Stimulated activated CD4-positive, alpha-beta T cell treated with anti-CD3 and anti-CD28 coated beads, Interleukin-2, amount 100 ng/mL, for 4 hours (primary cell): ENCODE measurements at regions not wholly inside any gene's neighbourhood (a gene's known extent, or its start where the extent isn't known, plus 50 kb on each side); places are given as distances from the start of the nearest gene placed in this dataset.

Experiments used
- DNase-seq: peaks from one replicate; pipeline ENCODE4 v3.0.0-alpha.2; 2020; ENCODE audit warnings: low read depth

DNA sequence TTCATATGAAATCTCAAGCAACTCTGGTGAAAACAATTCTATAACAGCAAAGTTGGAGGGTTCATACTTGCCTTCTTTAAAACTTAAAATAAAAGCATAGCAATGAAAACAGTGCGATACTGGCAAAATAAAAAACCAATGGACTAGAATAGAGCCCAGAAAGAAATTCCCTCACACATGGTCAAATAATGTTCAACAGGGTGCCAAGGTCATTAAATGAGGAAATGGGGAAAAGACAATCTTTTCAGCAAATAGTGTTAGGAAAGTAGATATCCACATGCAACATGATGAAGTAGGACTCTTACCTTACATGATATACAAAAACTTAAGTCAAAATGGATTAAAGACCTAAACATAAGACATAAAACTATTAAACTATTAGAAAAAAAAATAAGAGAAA is 970.2 kb upstream of the AGA start:
- DNase-seq, result no peak

- no peak for DNase-seq
Observed at GRCh38 chr4:178414042-178414441, 971.8 kb upstream of the AGA start.

- DNase-seq, result no peak
Observed at GRCh38 chr4:178414881-178415446, 972.7 kb upstream of the AGA start.

- DNase-seq, result no peak
Observed at GRCh38 chr4:178415925-178416324, 973.7 kb upstream of the AGA start.

DNA sequence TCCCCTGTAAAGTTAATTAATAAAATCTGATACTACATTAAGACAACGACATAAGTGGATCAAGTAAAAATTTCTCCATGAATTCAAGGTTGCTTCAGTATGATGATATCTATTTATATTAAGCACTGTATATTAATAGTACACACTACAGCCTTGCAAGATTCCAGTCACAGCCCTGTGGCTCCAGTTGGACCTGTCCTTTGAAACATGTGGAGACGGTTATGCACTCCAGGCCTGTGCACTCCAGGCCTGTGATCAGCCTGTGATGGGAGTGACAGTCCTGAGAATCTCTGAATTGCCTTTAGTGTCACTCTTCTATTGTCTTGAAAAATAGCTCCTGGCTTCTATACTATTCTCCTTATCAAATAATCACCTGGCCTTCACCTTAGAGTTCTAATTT is 981.1 kb upstream of the AGA start:
- no peak for DNase-seq

DNA sequence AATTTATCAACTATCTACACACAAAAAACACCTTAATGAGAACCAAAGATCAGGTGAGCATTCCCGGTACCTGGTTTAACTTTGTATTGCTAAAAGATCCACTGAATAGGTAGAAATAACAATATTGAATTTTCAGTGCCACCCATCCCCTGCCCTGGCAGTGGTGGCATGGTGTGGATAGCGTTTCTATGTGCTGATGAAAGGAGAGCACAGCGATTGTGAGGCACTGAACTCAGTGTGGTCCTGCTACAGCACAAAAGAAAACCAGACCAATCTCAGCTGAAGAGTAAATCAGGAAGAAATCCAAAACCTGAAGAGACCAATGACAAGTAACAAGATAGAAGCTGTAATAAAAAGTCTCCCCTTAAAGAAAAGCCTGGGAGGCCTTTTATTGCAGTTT is 984.6 kb upstream of the AGA start:
- DNase-seq, result no peak

GRCh38 chr4:178427663-178428062 is 985.4 kb upstream of the AGA start:
- no peak for DNase-seq

DNA sequence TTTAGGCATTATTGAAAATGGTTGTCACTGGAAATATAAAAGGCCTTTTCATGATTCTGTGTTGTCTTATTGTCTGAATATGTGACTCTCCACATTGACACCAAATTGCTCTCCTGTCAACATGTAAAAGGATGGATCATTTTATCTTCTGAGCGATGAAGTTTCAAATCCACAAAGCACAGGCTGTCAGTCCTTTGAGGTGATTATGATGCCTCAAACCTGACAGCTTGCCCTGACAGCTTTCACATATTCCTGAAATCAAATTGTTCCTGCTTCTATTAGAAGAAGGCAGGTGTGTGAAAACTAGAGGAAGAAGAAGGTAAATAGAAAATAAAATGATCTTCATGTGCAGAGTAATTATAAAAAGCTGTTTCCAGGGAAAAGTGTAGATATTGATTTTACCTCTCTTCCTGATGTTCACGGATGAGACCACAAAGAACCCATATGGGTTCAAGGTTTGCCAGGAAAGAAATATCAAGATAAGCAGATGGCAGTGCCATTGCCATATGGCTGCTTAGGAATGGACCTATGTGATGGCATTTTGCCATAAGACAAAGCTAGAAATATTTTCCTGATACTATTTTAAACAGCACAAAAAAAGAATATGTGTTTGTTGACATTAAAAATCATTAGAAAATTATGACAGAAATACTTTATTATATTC is 1006.3 kb upstream of the AGA start:
- DNase-seq, result no peak

- DNase-seq, result no peak
Observed at GRCh38 chr4:178450614-178451013, 1008.4 kb upstream of the AGA start.

DNA sequence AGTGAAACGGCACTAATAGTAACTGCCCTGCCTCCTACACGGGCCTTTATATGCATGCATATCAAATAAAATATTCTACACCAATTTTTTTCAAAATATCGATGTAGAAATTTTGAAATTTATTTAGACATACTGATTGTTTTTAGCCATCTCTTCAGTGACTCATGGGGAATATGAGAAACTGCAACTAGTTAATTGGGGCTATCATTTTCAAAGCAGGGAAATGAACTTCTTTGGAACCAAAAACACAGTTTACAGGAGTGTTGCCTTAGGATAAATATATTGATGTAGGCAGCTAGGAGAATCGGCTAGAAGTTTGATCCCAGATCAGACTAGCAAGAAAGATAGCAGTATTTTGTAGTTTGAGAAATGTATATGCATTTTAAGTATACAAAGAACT is 1010.8 kb upstream of the AGA start:
- no peak for DNase-seq

GRCh38 chr4:178457286-178457685 is 1015.0 kb upstream of the AGA start:
- no peak for DNase-seq

GRCh38 chr4:178462710-178463109 is 1020.5 kb upstream of the AGA start:
- no peak for DNase-seq

DNA sequence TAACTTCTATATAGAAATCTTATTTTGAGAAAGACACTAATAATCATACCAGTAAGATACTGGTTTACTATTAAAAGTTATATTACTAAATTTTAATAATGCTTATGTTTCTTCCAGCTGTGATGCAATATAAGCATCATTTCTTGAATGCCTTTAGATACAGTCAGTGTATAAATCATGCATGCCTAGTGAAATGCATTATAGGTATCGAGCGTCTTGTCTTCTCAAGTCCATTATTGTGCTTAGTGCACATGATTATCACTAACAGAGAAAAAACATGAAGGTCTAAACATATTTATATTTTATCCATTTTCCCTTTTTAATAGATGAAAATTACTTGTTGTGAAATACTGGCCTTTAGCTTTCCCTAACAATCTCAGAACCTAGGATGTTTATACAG is 1021.5 kb upstream of the AGA start:
- no peak for DNase-seq

DNA sequence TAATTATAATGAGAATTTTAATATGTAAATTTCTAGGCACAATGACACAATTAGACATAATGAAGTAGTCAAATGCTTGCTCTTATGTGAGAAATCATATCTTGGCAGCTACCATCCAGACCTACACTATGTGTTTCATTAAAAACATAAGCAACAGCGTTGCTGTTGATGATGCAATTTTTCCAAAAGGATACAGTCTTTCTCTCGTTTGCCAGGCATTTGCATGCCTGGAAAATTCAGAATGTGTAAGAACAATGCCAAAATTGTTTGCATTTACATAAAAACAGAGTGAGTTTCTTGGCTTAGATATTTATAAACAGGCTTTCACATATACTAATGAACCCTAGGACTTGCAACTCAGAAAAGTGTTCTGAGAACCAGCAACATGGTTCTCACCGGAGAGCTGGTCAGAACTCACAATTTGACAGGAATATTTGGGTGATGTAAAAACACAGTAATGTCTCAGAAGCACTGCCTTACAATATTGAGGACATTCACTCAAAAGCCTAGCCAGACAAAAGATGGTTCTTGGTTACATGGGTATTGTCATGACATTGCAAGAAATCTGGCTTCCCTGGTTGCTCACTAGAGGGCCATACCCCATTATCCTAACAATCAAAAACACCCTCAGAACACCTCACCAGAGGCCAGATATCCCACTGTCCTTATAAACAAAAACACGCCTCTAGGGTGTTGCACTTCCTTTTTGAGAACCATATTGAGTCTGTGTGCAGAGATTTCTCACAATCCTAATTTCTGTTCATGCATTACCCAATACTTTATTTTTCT is 1029.0 kb upstream of the AGA start:
- no peak for DNase-seq

- no peak for DNase-seq
Observed at GRCh38 chr4:178471994-178472393, 1029.8 kb upstream of the AGA start.

DNA sequence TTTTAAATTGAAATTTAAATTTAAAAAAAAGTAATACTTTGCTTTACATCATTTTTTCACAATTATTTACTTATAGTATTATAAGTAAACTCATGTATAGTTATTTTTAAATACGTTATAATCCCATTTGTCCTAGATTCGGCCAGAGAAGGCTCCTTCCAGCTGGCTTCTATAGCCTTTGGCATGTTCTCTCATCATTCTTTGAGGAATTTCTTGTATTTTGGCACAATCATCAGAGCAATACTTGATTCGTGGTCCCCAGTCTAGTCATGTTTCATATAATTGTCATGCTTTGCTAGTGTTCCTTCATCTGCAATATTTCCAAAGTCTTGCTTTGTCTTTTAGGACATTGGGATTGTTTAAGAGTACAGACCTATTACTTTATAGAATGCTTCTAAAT is 1037.9 kb upstream of the AGA start:
- DNase-seq, result no peak

- no peak for DNase-seq
Observed at GRCh38 chr4:178480881-178481280, 1038.6 kb upstream of the AGA start.

DNA sequence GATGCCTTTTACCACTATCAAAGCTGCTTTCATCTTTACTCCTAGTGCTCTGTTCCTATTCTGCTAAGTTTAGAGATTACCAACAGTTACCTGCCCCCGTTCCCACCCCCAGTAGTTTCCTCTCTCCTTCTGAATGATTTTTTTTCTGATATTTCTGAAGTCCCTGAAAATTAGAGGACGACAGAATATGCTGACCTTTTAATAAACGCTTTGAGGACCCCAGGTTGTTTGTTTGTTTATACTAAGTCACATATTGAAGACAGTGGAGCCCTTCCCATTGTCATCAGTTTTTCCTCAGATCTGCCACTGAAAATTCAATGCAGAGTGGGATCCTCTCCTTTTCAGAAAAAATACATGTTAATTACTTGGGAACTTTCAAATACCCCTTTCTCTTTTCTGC is 1039.3 kb upstream of the AGA start:
- DNase-seq, result no peak

- no peak for DNase-seq
Observed at GRCh38 chr4:178523038-178523437, 1080.8 kb upstream of the AGA start.

DNA sequence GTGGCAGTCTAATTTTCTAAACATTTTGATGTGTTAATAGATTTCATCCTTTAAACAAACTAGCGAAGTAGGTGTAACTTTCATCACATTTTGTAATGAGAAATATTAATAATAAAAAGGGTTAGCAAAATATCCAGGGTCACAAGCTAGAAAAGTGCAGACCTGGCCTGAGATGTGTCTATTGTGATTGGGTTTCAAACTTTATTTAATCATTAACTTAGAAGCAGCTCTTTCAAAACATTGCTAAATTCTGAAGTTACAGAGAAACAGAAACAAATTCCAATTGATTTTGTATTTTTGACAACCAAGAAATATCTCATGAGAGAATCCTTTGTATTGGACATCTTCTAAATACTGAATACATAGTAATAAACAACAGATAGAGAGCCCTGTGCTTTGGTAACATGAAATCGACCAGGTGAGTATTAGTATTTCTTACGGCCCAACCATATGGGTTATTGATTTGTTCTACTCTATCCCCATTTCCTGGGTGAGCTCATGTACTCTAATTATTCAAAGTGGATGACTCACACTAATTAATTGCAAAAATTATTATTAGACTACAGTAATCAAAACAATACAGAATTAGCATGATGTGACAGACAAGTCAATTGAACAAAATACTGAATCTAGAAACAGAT is 1093.8 kb upstream of the AGA start:
- no peak for DNase-seq

DNA sequence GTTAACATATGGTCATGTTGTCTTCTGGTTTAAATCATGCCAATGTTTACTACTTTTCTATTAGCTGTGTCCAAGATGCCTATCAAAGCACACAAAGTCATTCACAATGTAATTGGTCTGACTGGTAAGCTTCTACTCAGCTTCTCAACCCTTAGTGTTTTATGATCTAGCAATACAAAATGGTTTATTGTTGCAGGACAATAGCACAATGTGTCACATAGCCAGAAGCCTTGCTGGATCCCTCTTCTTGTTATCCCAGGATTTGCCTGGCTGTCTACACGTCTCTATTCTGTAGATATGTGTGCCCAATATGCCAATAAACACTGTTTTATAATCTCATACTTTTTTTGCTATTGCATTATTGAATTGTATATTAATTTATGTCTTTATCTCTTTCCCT is 1111.0 kb upstream of the AGA start:
- no peak for DNase-seq

GRCh38 chr4:178554352-178554751 is 1112.1 kb upstream of the AGA start:
- no peak for DNase-seq

GRCh38 chr4:178556796-178557195 is 1114.6 kb upstream of the AGA start:
- DNase-seq, result no peak
